ENCODE measurements at regions not wholly inside any gene's neighbourhood (a gene's known extent, or its start where the extent isn't known, plus 50 kb on each side); places are given as distances from the start of the nearest gene placed in this dataset.

DNA sequence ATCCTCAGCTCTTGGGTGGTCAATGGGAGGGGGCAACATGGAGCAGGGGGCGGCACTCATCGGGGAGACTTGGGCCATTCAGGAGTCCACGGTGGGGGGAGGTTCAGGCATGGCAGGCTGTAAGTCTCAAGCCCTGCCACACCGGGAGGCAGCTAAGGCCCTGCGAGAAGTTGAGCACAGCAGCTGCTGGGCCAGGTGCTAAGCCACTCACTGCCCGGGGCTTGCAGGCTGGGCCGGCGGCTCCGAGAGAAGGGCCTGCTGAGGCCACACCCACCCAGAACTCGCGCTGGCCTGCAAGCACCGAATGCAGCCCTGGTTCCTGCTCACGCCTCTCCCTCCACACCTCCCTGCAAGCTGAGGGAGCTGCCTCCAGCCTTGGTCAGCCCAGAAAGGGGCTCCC lies 131.4 kb downstream of the OR4C45 start:
- no peak for DNase-seq (ENCODE audit: low spot score in 2 of 2)
- no peak for TF ChIP-seq POLR2A (IDR thresholded peaks at IDR 0.05)
- TF ChIP-seq, protein P1, sequence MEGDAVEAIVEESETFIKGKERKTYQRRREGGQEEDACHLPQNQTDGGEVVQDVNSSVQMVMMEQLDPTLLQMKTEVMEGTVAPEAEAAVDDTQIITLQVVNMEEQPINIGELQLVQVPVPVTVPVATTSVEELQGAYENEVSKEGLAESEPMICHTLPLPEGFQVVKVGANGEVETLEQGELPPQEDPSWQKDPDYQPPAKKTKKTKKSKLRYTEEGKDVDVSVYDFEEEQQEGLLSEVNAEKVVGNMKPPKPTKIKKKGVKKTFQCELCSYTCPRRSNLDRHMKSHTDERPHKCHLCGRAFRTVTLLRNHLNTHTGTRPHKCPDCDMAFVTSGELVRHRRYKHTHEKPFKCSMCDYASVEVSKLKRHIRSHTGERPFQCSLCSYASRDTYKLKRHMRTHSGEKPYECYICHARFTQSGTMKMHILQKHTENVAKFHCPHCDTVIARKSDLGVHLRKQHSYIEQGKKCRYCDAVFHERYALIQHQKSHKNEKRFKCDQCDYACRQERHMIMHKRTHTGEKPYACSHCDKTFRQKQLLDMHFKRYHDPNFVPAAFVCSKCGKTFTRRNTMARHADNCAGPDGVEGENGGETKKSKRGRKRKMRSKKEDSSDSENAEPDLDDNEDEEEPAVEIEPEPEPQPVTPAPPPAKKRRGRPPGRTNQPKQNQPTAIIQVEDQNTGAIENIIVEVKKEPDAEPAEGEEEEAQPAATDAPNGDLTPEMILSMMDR (IDR thresholded peaks at IDR 0.05): no peak
- H3K4me3 ChIP-seq (ENCODE audit: low read depth, poor library complexity, severe bottlenecking): no peak overlapping the region
- intact Hi-C loops (cut with DNase I; ENCODE audit: low total_unique reads): no loop called here
- WGBS, 2 donors: 86 to 93% methylated on average over 6 to 7 of the region's 13 CpGs

DNA sequence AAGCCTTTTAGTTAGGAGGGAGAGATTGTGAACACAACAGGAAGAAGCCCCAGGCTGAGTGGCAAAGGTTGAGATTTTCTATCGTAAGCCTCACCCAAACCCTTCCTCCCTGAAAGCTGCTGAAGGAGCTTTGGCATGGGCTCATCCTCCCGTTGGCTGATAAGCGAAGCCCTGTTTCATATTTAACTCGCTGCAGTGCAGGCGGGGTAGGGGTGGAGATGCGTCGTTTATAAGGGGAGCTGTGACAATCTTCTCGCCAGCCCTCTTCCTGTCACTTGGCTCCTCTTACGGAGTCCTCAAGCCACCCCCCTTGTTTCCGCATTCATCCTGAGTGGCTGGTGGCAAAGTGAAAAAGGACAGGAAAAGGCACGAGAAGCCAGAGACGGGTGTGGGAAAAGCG lies 137.0 kb downstream of the OR4C45 start:
- 90% methylated on average over 13 of the region's 13 CpGs for WGBS, 2 donors
- no peak for DNase-seq (ENCODE audit: low spot score in 2 of 2)
- TF ChIP-seq, protein P1 (IDR thresholded peaks at IDR 0.05): no peak
- no peak for TF ChIP-seq POLR2A (IDR thresholded peaks at IDR 0.05)
- intact Hi-C loops (cut with DNase I; ENCODE audit: low total_unique reads): no loop called here
- no peak overlapping the region for H3K4me3 ChIP-seq (ENCODE audit: low read depth, poor library complexity, severe bottlenecking)

DNA sequence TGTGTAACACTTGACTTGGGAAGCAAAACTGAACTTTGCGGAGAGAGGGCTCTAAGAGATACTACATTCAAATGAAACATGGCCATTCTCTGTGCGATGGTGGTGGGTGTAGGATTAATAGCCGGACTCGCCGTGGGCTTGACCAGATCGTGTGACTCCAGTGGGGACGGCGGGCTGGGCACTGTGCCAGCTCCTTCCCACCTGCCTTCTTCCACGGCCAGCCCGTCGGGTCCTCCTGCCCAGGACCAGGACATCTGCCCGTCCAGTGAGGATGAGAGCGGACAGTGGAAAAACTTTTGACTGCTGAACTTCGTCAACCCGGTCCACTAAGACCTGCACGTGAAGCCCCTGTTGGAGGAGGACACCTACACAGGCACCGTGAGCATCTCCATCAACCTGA lies 137.4 kb downstream of the OR4C45 start:
- TF ChIP-seq, protein P1 (IDR thresholded peaks at IDR 0.05): no peak
- no peak for TF ChIP-seq POLR2A (IDR thresholded peaks at IDR 0.05)
- WGBS, 2 donors: 91% methylated on average over 15 to 17 of the region's 17 CpGs

DNA sequence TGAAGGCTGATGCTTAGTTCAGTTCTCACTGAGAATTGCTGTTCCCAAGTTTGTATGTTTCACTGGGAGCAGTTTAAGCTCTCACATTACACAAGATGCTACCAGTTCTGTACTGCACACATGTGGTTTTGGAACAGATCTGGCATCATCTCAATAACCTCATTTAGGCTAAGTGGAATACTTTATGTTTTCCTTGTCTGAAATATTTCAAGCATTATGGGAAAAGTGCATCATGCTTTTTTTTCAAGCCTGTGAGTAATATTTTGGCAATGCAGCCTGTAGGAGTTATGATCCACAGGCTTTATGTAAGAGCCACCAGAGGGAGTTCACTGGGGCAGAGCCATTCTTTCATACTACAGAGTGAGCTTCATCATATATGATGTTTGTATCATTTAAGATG lies 141.5 kb downstream of the OR4C45 start:
- DNase-seq (ENCODE audit: low spot score in 2 of 2): no peak
- intact Hi-C loops (cut with DNase I; ENCODE audit: low total_unique reads): no loop called here
- TF ChIP-seq, protein P1 (IDR thresholded peaks at IDR 0.05): no peak
- no peak for TF ChIP-seq POLR2A (IDR thresholded peaks at IDR 0.05)
- no peak overlapping the region for H3K4me3 ChIP-seq (ENCODE audit: low read depth, poor library complexity, severe bottlenecking)

More for the DNA sequence above, 137.4 kb downstream of the OR4C45 start:
- H3K4me3 ChIP-seq (ENCODE audit: low read depth, poor library complexity, severe bottlenecking): no peak overlapping the region
- DNase-seq (ENCODE audit: low spot score in 2 of 2): no peak
- intact Hi-C loops (cut with DNase I; ENCODE audit: low total_unique reads): no loop called here

DNA sequence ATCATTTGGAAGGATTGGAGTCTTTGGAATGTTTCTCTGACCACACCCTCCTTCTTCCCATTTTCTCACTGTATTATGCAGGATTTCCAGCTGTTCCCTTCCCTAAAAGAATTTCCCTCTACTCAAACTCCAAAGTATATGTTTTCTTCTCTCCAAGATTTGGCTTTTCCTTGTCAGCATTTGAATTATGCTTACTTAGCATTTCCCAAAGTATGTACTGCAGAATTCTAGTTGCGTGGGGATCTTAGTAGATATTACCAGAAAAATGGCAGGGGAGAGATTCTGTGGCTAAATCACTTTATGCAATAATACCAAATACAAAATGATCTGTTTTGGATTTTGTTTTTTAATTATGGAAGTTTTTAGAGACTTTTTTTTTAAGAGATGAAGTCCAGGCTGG lies 142.3 kb downstream of the OR4C45 start:
- 76 to 82% methylated on average over 1 of the region's 1 CpG for WGBS, 2 donors
- TF ChIP-seq, protein P1 (IDR thresholded peaks at IDR 0.05): no peak
- TF ChIP-seq POLR2A (IDR thresholded peaks at IDR 0.05): no peak
- intact Hi-C loops (cut with DNase I; ENCODE audit: low total_unique reads): no loop called here
- no peak overlapping the region for H3K4me3 ChIP-seq (ENCODE audit: low read depth, poor library complexity, severe bottlenecking)
- no peak for DNase-seq (ENCODE audit: low spot score in 2 of 2)

DNA sequence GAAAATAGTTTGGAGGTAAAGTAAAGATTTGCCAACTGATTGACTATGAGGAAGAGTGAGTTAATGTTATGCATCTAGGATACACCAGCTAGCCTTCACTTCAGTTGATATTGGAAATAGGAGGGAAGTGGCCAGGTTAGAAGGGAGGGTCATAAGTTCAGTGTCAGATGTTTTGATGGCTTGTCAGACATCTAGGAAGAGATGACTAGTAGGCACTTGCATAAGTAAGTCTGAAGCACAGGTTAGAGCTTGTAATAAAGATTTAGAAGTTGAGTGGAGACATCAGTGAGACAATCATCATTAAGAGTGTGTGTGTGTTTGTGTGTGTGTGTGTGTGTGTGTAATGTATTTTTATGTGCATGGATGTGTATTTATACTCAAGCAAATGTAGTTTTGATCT lies 146.1 kb downstream of the OR4C45 start:
- intact Hi-C loops (cut with DNase I; ENCODE audit: low total_unique reads): no loop called here
- DNase-seq (ENCODE audit: low spot score in 2 of 2): no peak
- no peak for TF ChIP-seq POLR2A (IDR thresholded peaks at IDR 0.05)
- TF ChIP-seq, protein P1 (IDR thresholded peaks at IDR 0.05): no peak
- no peak overlapping the region for H3K4me3 ChIP-seq (ENCODE audit: low read depth, poor library complexity, severe bottlenecking)

All from lower leg skin (tissue), 4 donors.